SK-N-SH (cell line): ENCODE measurements at regions not wholly inside any gene's neighbourhood (a gene's known extent, or its start where the extent isn't known, plus 50 kb on each side); places are given as distances from the start of the nearest gene placed in this dataset.

Source experiments
- CTCF ChIA-PET: fragments of 300-600, 350-600 bp; formaldehyde crosslinking; extraction: SDS; loops from one replicate; lab custom pipeline; 2021; lab: Yijun Ruan, JAX
- POLR2A ChIA-PET: fragments of 350-600 bp; sonication (Branson Sonifier 250); formaldehyde crosslinking; extraction: SDS; loops from one replicate; lab custom pipeline; 2020; ENCODE audit warnings: antibody characterized with exemption, inconsistent platforms; lab: Yijun Ruan, JAX
- DNase-seq: peaks from one replicate; pipeline ENCODE4 v3.0.0; 2012
- H2AFZ ChIP-seq: fragments of 200-600 bp; sonication (generic); 2 replicates; pipeline ENCODE4 v1.8.1; 2016; ENCODE audit warnings: antibody characterized with exemption, mild to moderate bottlenecking, low read depth
- H3F3A ChIP-seq: fragments of 200-600 bp; sonication (generic); replicated peaks from 2 replicates; pipeline ENCODE3; 2016; ENCODE audit warnings: antibody characterized with exemption, mild to moderate bottlenecking; ENCODE audit not compliant: insufficient read depth
- H3K27ac ChIP-seq, 2 experiments: fragments of 200-500 bp in 1 of 2; fragments of 200-600 bp in 1 of 2; sonication (Bioruptor generic) in 1 of 2; sonication (generic), shearing (Covaris generic) in 1 of 2; 2 replicates each; pipeline versions ENCODE4 v1.5.1 to v1.6.1; 2014 to 2016; ENCODE audit warnings: low read depth in 2 of 2, inconsistent platforms in 1 of 2, low read length in 1 of 2, mild to moderate bottlenecking in 1 of 2, mixed read lengths in 1 of 2
- H3K27me3 ChIP-seq: fragments of 200-600 bp; sonication (generic), shearing (Covaris generic); 2 replicates; pipeline ENCODE4 v1.6.1; 2016; ENCODE audit warnings: mixed run types; ENCODE audit not compliant: insufficient read depth
- H3K36me3 ChIP-seq, 2 experiments: fragments of 200-500 bp in 1 of 2; fragments of 200-600 bp in 1 of 2; sonication (Bioruptor generic) in 1 of 2; sonication (generic) in 1 of 2; replicated peaks in 1 of 2; 2 replicates each; pipeline versions ENCODE3 to v1.5.1; 2014 to 2016; ENCODE audit warnings: low read length in 1 of 2, mild to moderate bottlenecking in 1 of 2; ENCODE audit not compliant: insufficient read depth in 2 of 2, control insufficient read depth in 1 of 2
- H3K4me1 ChIP-seq, 2 experiments: fragments of 200-500 bp in 1 of 2; fragments of 200-600 bp in 1 of 2; sonication (Bioruptor generic) in 1 of 2; sonication (generic), shearing (Covaris generic) in 1 of 2; 2 replicates each; pipeline versions ENCODE4 v1.5.1 to v1.6.1; 2014 to 2016; ENCODE audit warnings: low read depth in 1 of 2, low read length in 1 of 2, mixed run types in 1 of 2; ENCODE audit not compliant: insufficient read depth in 2 of 2, control insufficient read depth in 1 of 2
- H3K4me2 ChIP-seq: fragments of 200-600 bp; sonication (generic), shearing (Covaris generic); 2 replicates; pipeline ENCODE4 v1.6.1; 2017; ENCODE audit warnings: mixed run types
- H3K4me3 ChIP-seq, 2 experiments: fragments of 200-500 bp in 1 of 2; fragments of 200-600 bp in 1 of 2; sonication (Bioruptor generic) in 1 of 2; sonication (generic), shearing (Covaris generic) in 1 of 2; 2 replicates each; pipeline versions ENCODE4 v1.5.1 to v1.8.1; 2014 to 2016; ENCODE audit warnings: low read depth in 2 of 2, inconsistent platforms in 1 of 2, low read length in 1 of 2, mild to moderate bottlenecking in 1 of 2, mixed read lengths in 1 of 2, moderate library complexity in 1 of 2
- H3K79me2 ChIP-seq: fragments of 200-600 bp; sonication (generic); 2 replicates; pipeline ENCODE4 v1.8.1; 2017; ENCODE audit warnings: mild to moderate bottlenecking; ENCODE audit not compliant: insufficient read depth
- H3K9ac ChIP-seq: fragments of 200-600 bp; sonication (generic); 2 replicates; pipeline ENCODE4 v1.6.1; 2017; ENCODE audit warnings: mixed run types
- H3K9me2 ChIP-seq: fragments of 200-600 bp; sonication (generic); 2 replicates; pipeline ENCODE4 v1.6.1; 2017; ENCODE audit warnings: mixed run types
- H3K9me3 ChIP-seq: fragments of 200-600 bp; sonication (generic); 2 replicates; pipeline ENCODE4 v1.6.1; 2017; ENCODE audit warnings: mixed run types, mild to moderate bottlenecking, moderate library complexity
- H4K20me1 ChIP-seq: fragments of 200-600 bp; sonication (generic); 2 replicates; pipeline ENCODE4 v1.6.1; 2017; ENCODE audit warnings: mild to moderate bottlenecking, mixed run types; ENCODE audit not compliant: insufficient read depth
- CHD2 ChIP-seq: fragments of 150-350 bp; IDR thresholded peaks from 2 replicates; pipeline ENCODE4 v1.6.1; 2018; ENCODE audit warnings: low read length; ENCODE audit not compliant: partially characterized antibody
- EP300 ChIP-seq, 2 experiments: IDR thresholded peaks; 2 replicates each; pipeline versions ENCODE4 v1.4.0 to v1.6.1; 2012; ENCODE audit warnings: borderline replicate concordance in 1 of 2, low read depth in 1 of 2, low read length in 1 of 2
- FOXJ3 ChIP-seq: sonication (generic); formaldehyde crosslinking; IDR thresholded peaks from 2 replicates; pipeline ENCODE4 v1.5.1; 2020; ENCODE audit warnings: mild to moderate bottlenecking, missing genetic modification reagents
- FOXM1 ChIP-seq: IDR thresholded peaks from 2 replicates; pipeline ENCODE4 v1.4.0; 2012; ENCODE audit warnings: low read depth, mild to moderate bottlenecking
- GABPA ChIP-seq: IDR thresholded peaks from 2 replicates; pipeline ENCODE4 v1.4.0; 2012; ENCODE audit warnings: low read depth, mild to moderate bottlenecking
- IRF3 ChIP-seq: fragments of 150-350 bp; IDR thresholded peaks from 2 replicates; pipeline ENCODE4 v1.6.1; 2016; ENCODE audit warnings: mild to moderate bottlenecking, low read depth, low read length
- MEF2A ChIP-seq: IDR thresholded peaks from 2 replicates; pipeline ENCODE4 v1.4.0; 2012; ENCODE audit warnings: low read depth, borderline replicate concordance
- MXI1 ChIP-seq: IDR thresholded peaks from 2 replicates; pipeline ENCODE4 v1.6.1; 2012; ENCODE audit warnings: mild to moderate bottlenecking, low read depth, low read length, improper control_type of control experiment
- NFIC ChIP-seq: IDR thresholded peaks from 2 replicates; pipeline ENCODE4 v1.4.0; 2012; ENCODE audit warnings: borderline replicate concordance
- NRF1 ChIP-seq: IDR thresholded peaks from 2 replicates; pipeline ENCODE4 v1.6.1; 2012; ENCODE audit warnings: low read depth, mild to moderate bottlenecking, low read length
- POLR2AphosphoS5 ChIP-seq: IDR thresholded peaks from 2 replicates; pipeline ENCODE4 v1.6.1; 2012; ENCODE audit warnings: low read depth, low read length
- RAD21 ChIP-seq: IDR thresholded peaks from 2 replicates; pipeline ENCODE4 v1.6.1; 2012; ENCODE audit warnings: mild to moderate bottlenecking, low read length
- RCOR1 ChIP-seq: fragments of 150-350 bp; IDR thresholded peaks from 2 replicates; pipeline ENCODE4 v1.6.1; 2017; ENCODE audit warnings: antibody characterized with exemption, low read length
- RXRA ChIP-seq: IDR thresholded peaks from 2 replicates; pipeline ENCODE4 v1.4.0; 2012; ENCODE audit warnings: low read depth, mild to moderate bottlenecking, borderline replicate concordance
- SMC3 ChIP-seq: IDR thresholded peaks from 2 replicates; pipeline ENCODE4 v1.6.1; 2012; ENCODE audit warnings: low read depth, low read length, improper control_type of control experiment
- TCF12 ChIP-seq: IDR thresholded peaks from 2 replicates; pipeline ENCODE4 v1.4.0; 2012
- USF2 ChIP-seq: fragments of 150-350 bp; IDR thresholded peaks from 2 replicates; pipeline ENCODE4 v1.6.1; 2017; ENCODE audit warnings: antibody characterized with exemption, low read length, low read depth, borderline replicate concordance
- YY1 ChIP-seq: IDR thresholded peaks from 2 replicates; pipeline ENCODE4 v1.4.0; 2012; ENCODE audit warnings: low read depth, mild to moderate bottlenecking
- WGBS: methylation state at CpG from one replicate; pipeline ENCODE4 v1.1.6; 2017; ENCODE audit warnings: low lambda C conversion rate; 5-methylcytosine and 5-hydroxymethylcytosine counted together

- Histone ChIP-seq H3K27me3 (no peaks in the 10 kb centered on the region), H4K20me1 (no peaks in the 10 kb centered on the region), H3K79me2 (no peaks in the 10 kb centered on the region), H3K9ac (no peak overlapping the region), H3K4me2 (no peak overlapping the region), H3K4me1 (no peaks in the 10 kb centered on the region; a peak in 1 of 4 replicates), H3F3A (no peaks in the 10 kb centered on the region), H3K27ac (no peak overlapping the region), H3K36me3 (no peaks in the 10 kb centered on the region), H3K9me2 (no peaks in the 10 kb centered on the region), H2AFZ (no peak overlapping the region), H3K4me3 (no peak overlapping the region), H3K9me3 (no peaks in the 10 kb centered on the region)
- CTCF ChIA-PET = no interaction called here
- POLR2A ChIA-PET = no interaction called here
- TF ChIP-seq YY1 = no peak
- TF ChIP-seq IRF3 = no peak
- TF ChIP-seq RCOR1 = no peak
- TF ChIP-seq TCF12 = no peak
- TF ChIP-seq NFIC = no peak
- no peak for TF ChIP-seq USF2
- no peak for TF ChIP-seq MEF2A
- TF ChIP-seq EP300 (IDR thresholded peaks at IDR 0.05; ENCODE audit: borderline replicate concordance in 1 of 2, low read depth in 1 of 2, low read length in 1 of 2) = no peak
- no peak for TF ChIP-seq POLR2AphosphoS5
- TF ChIP-seq FOXM1 = no peak
- TF ChIP-seq NRF1 = no peak
- TF ChIP-seq RXRA = no peak
- no peak for TF ChIP-seq GABPA
- TF ChIP-seq CHD2 = no peak
- TF ChIP-seq RAD21 = no peak
- TF ChIP-seq MXI1 = no peak
- 20% methylated on average over 2 of the region's 2 CpGs for WGBS
- DNase-seq = no peak
Observed at GRCh38 chr1:106676021-106676420, 380.5 kb upstream of the PRMT6 start.

- no peaks in the 10 kb centered on the region; a peak in 1 of 4 replicates for H3K4me1 ChIP-seq
- H3K79me2 ChIP-seq = no peaks in the 10 kb centered on the region
- ChIA-PET CTCF (no interaction called here), POLR2A (no interaction called here)
- TF ChIP-seq FOXJ3 (CRISPR knock-in tag) = no peak
- TF ChIP-seq SMC3 = no peak
- H3K4me3 ChIP-seq = no peak overlapping the region
- no peaks in the 10 kb centered on the region for H3K27me3 ChIP-seq
- no peaks in the 10 kb centered on the region for H4K20me1 ChIP-seq
- no peak overlapping the region for H3K27ac ChIP-seq
- no peaks in the 10 kb centered on the region for H3F3A ChIP-seq
- no peak overlapping the region for H3K9ac ChIP-seq
- 26% methylated on average over 3 of the region's 3 CpGs for WGBS
- DNase-seq = no peak
- no peaks in the 10 kb centered on the region for H3K9me3 ChIP-seq
- H3K4me2 ChIP-seq = no peak overlapping the region
- H3K9me2 ChIP-seq = no peaks in the 10 kb centered on the region
- no peak overlapping the region for H2AFZ ChIP-seq
- no peaks in the 10 kb centered on the region for H3K36me3 ChIP-seq
Observed at GRCh38 chr1:106677181-106677580, 379.3 kb upstream of the PRMT6 start.
